ENCODE measurements at regions not wholly inside any gene's neighbourhood (a gene's known extent, or its start where the extent isn't known, plus 50 kb on each side); places are given as distances from the start of the nearest gene placed in this dataset.

DNA sequence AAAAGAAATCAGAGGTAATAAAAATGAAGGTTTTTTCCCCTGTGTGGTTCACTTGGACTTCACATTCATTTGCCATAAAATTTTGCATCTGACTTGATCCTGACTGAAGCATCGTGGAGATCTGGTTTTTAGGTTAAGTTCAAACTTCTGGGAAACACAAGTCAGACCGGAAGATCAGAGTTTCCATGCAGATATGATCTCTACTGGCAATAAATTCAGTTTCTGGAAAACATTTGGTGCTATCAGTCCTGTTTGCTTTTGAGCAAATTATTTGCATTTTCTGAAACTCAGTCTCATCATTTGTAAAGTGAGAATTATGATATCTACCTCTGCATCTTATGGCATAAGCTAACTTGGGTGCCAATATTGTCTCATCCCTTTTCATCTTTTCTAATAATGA lies 81.3 kb upstream of the KCNMA1 start:
- TF ChIP-seq, protein P1, sequence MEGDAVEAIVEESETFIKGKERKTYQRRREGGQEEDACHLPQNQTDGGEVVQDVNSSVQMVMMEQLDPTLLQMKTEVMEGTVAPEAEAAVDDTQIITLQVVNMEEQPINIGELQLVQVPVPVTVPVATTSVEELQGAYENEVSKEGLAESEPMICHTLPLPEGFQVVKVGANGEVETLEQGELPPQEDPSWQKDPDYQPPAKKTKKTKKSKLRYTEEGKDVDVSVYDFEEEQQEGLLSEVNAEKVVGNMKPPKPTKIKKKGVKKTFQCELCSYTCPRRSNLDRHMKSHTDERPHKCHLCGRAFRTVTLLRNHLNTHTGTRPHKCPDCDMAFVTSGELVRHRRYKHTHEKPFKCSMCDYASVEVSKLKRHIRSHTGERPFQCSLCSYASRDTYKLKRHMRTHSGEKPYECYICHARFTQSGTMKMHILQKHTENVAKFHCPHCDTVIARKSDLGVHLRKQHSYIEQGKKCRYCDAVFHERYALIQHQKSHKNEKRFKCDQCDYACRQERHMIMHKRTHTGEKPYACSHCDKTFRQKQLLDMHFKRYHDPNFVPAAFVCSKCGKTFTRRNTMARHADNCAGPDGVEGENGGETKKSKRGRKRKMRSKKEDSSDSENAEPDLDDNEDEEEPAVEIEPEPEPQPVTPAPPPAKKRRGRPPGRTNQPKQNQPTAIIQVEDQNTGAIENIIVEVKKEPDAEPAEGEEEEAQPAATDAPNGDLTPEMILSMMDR (IDR thresholded peaks at IDR 0.05), result no peak
- no peak for TF ChIP-seq POLR2A (IDR thresholded peaks at IDR 0.05)

Measured in transverse colon (tissue), 3 donors.